ENCODE measurements at regions not wholly inside any gene's neighbourhood (a gene's known extent, or its start where the extent isn't known, plus 50 kb on each side); places are given as distances from the start of the nearest gene placed in this dataset.
A peak's percentile ranks its signal among the peaks of the same experiment; 100 is the strongest.

DNA sequence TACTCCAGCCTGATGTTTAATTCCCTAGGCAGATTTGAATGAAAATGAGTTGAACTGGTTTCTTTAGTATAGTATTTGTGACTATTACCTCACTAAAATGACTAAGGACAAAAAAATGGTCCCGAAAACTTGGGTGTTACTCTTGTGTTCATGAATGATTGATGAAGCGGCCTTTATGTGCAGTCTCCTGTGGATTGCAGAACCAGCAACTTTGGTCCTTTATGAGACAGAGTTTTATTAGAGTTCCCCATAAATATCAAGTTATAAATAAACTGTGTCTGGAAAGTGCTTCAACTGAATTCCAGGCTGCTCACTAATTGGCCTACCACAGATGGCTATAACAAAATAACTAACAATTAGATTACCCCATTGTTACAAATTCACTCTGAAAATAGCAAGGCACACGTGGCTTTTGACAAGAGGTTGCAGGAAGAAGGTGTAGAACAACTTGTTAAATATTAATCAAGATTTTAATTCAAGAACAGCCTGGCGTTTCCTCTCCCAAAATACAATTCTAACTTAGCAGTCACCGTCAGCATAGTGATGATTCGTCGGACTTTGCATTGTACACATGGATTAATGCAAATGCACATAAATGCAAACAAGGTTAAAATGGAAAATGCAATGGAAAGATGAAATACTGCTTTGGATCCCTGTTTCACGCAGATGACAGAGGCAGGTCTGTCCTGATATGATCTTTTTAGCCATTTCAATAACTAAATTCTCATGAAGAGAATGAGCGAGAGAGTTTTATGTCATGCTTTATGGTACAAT, 567.3 kb upstream of the ZNF717 start:
- DNase-seq, result no peak

DNA sequence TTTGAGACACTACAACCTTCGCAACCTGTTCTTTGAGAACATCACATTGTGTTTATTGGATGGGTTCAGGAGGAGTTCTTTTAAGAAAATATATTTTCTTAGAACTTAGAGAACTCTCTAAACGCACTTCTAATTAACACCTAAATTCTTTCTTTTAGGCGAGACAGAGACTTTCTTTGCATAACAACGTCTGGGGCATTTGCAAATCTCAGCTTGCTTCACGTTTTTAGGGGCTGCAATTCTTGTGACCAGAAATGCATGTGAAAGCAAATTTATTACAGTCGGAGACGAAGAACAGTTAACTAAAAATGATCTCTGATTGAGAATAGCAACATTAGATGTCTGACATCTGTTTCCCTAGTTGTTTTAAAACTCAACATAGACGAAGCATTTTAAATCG, 568.3 kb upstream of the ZNF717 start:
- no peak for DNase-seq

DNA sequence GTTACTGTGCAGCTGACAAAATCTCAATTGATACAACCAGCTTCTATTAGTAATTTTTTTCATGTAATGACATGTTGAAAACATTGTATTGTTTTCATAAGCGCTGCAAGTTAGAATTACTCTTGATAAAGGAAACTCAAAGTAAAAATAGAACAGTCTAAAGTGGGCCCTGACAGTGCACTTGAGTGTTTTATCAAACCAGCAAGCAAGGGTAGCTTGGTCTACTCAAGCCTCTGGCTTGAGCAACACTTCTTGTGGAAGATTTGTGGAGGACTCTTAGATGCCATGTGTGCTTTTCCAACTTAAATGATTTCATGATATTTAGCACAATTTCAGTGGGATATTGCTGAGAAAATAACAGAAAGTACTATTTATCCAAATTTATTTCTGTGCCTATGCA, 575.7 kb upstream of the ZNF717 start:
- no peak for DNase-seq

DNA sequence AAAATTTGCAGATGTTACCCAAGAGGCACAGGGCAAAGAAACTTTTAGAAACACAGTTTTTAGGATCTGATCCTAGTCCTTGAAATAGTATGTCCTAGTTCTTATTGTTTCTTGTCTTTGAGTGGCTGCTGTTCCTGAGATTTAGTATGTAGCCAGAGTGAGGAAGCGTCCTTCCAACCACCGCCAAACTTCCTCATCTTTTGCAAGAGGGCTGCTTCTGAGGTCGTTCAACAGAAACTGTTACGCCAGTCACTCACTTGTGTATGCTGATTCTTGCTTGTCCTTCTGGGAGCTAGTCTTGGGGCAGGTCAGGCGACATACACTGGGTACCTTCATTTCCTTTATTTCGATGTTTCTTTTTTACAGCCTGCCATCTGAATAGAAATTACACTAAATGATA, 577.3 kb upstream of the ZNF717 start:
- DNase-seq, result no peak

DNA sequence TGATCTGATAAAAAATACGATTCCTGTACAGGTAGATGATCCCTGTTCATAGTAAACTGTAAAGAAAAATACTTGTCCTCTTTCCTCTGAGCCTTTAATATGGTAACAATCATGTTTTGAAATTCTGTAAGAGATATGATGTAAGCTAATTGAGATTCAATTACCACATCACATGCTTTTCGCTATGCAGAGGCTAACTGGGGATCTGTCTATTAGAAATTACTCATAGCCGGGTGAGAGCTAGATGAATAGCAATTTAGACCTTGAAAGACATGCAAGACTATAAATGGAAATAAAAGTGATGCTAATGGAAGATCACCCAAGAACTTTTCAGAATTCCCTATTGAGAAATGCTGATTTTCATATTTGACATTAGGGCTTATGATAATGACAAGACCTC, 579.9 kb upstream of the ZNF717 start:
- no peak for DNase-seq

DNA sequence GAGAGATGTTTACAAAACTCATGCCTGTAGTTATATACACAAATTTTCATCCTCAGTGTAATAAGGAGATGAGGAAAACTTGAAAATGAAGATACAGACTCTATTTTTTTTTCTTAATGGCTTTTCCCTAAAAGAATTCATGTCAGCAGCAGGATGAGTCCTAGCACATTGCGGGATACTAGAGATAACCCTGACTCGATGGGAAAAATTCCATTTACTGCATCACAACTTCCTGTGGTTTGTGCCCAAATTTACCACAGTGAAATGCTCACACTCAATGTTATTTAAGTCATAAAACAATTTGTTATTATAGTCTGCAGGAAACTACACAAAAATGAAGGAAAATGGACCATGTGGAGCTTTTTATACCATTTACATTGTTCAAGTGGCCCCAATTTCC, 581.9 kb upstream of the ZNF717 start:
- DNase-seq, result no peak

DNA sequence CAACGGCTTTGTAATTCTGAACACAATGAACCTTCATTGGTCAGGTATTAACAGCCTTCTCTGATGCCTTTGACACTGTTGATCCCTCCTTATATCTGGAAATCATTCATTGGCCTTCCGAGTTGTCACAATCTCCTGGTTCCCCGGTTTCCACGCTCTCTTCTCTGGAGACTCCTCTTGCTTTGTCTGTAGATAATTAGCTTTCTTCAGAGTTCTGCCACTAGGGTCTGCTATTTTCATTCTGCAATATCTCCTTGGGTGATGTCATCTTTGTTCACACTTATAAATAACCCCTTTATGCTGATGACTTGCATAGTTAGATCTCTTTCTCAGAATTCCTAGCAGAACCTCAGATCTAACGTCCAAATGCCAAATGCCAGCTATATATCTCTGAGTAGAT, 583.8 kb upstream of the ZNF717 start:
- peak; percentile 1 for DNase-seq

DNA sequence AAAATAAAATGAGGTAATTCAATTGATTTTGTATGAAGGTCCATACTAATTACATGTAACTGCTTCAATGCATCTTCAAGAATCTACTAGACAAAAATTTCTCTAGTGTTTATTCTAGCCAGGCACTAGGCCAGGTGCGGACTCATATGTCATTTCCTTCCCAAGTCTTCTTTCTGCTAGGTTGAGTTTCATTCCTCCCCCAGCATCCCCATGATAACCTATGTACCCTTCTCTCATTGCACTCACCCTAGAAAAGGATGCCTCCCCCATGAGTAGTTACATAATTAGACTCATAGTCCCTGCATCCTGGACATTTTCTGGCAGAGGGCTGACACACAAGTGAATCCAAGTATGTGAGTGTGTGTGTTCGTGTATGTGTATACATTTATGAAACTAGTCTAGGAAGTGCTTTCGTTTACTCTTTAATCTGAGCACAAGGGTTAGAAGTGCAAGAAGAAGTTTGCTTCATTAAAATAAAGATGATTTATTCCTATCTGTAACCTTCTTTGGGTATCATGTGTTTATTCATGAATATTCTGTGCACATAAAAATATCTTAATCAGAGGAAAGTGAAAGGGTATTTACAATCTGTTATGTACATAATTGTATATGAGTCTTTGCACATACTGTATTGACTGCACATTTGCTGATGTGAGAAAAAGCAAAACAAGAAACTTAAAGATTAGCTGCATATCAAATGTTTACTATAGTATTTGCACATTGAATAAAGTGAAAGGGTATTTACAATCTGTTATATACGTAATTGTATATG, 585.6 kb upstream of the ZNF717 start:
- peak; percentile 48 for DNase-seq

DNA sequence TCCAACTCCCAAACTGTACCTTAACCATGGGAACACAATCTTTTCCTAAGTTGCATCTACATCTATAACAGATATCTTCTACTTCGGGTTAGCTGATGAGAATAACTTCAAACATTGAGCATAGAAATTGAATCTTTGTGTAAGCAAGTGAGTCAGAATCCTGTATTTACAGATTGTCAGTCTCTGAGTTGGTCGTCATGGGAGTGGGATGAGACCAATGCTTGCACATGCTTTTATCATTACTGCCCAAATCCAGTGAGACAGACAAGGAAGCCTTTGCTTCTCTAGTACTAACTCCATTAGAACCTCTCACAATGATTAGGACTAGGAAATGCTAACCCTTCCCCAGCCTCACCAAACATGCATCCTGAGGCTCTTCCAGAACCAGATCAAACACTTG, 587.1 kb upstream of the ZNF717 start:
- no peak for DNase-seq

DNA sequence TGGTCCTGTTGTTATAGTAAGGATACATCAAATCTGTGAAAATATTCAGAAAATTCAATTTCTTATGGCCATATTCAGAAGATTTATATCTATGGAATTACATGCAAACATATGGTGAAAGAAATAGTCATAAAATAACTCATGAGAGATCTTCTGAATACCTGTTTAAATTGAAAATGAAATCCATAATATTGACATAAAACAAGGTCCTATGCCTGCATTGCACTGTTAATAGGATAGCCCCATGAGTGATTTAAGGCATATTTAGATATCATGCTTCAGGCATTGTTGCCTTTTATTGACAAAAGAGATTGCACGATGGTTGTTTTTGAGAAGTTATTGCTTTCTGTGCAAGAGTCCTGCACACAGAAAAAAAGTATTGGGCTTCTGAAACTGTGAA, 591.7 kb upstream of the ZNF717 start:
- no peak for DNase-seq

DNA sequence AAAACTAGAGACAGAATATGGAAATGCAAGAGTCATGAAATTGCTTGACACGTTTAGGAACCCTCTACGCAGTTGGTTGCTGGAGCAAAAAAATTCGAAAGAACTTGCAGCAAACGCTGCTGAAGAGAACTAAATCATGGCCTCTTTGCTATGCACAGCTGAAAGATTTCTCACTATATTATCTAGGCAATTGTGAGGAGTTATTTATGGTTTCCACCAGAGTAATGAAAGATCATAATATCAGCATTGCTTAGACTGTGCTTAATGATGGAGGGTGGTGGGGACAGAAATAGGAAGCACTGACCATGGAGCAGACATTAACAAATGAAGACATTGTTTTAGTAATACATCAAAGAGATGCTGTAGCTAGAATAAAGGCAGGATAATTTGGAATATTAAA, 593.4 kb upstream of the ZNF717 start:
- no peak for DNase-seq

DNA sequence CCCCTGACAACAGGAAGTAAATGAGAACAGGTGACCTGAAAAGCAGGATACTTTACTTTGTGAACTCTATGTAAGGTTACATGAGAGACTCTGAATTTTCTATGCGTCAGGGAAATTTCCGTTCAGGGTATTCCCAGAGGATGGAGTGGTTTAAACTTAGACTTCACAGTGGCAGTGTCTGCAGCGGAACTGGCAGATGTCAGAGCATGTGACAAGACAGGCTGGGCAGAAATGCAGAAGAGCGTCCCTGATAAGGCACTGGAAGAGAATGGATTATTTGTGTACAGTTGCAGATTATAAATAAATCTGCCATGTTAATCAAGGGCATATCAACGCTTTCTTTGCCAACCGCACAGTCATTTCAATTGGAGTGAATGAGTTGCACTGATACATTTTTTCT, 598.4 kb upstream of the ZNF717 start:
- peak; percentile 79 for DNase-seq

DNA sequence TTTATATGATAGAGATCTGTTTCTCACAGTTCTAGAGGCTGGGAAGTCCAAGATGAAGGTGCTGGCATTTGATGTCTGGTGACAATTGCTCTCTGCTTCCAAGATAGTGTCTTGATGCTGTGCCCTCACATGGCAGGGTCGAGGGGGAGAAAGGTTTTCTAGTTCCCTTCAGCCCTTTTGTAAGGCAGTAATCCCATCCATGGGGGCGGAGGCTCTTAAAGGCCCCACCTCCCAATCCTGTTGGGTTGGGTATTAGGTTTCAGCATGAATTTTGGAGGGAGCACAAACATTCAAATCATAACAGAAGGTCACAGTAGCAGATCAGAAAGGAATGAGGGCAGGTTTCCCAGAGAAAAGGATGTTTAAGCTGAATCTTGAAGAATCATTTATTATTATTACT, 601.7 kb upstream of the ZNF717 start:
- DNase-seq, result peak; percentile 42

DNA sequence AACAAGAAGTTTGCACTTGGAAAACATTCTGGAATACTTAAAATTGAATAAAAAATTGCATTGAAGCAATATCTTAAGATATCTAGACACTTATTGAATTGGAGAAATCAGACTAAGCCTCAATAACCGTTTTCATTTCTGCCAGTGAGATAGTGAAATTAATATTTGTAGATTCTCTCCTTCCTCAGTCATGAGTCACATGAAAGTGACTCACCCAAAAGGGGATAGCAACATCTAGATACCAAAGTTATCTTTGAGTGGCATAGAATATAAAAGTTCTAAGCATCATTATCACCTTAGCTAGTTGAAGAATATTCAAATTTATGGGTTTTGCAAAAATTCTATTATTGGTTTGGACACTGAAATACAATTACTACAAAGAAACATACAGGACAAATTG, 614.8 kb upstream of the ZNF717 start:
- no peak for DNase-seq

DNA sequence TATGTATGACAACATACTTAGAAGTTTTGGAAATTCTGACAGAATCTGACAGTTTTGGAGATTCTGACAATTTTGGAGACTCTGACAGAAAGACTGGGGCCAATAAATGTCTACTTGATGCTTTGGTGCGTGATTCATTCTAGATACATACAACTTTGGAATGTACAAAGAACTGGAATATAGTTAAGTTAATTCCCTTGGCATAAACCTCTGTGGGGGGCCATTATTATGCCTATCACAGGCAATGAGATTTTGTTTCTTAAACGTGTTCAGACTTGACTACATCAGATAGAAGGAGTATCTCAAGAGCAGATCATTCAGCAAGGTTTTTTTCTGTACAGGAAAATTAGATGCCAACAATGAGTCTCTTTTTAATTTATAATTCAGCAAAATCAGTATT, 617.6 kb upstream of the ZNF717 start:
- DNase-seq, result peak; percentile 14

DNA sequence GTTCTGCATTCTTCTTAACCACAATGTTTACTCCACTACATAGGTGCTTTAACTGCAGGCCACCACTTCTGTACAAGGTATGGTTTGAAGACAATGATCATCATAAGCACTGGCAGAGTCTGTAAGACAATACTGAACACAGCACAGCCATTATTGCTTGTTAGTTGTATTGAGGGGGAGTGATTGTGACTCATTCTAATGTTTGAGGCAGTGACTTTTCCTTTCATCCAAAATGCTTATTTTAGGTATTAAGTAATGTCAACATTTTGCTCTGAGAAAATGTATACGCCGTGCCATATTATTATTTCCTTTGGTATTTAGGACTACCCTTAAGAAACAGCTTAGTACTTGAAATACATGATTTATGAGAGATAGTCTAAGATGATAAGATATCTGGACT, 618.2 kb upstream of the ZNF717 start:
- DNase-seq, result peak; percentile 9

DNA sequence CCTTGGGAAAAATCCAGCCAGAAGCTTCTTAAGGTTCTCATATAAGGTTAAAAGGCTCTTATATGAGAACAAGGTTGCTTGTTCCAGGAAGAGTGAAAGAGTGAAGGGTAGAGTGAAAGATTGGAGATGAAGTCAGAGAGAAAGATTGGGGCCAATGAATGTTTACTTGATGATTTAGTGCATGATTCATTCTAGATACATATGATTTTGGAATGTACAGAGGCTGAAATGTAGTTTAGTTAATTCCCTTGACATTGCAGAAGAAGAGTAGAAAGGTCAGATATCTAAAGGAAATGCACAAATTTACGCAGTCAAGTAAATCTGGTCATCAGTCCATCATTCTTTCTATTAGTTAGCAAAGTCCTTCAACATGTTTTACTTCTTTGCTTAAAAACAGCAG, 619.8 kb upstream of the ZNF717 start:
- no peak for DNase-seq

DNA sequence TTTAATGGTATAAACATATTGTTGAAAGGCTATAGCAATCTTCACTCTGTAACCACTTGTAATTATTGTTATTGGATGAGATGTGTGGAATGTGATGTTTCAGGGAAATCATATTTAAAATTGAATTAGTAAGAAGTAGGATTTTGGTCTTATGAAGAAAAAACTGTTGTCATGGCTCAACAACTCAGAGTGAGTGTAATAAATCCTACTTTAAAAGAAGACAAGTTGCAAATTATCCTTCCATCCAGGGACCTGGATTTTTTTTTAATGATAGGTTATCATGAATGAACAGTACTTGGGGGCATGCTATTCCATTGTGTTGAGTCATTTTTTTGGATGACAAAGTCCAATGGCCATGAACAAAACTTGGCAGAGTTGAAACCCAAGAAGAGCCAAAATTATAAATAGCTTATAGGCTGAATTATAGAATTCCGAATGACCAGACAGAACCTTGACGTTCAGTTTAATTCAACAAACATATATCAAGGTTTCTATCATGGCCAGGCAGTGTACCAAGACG, 625.5 kb upstream of the ZNF717 start:
- no peak for DNase-seq

DNA sequence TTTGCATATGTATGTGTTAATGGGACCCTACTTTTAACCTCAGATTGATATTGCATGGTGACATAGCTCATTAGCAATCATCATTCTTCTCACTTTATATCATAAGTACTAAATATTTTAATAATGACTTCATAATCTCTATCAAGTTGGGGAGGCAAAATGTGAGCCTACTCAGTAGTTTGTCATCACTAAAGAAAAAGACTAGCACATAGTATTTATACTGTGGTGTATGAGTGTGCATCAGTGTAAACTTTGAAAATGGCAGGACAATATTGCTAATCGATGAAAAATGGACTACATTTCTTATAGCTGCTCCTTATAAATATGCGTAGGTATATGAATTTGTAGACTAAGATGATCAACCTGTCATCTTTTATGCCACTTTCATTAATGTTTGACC, 624.5 kb upstream of the ROBO2 start:
- DNase-seq, result no peak

DNA sequence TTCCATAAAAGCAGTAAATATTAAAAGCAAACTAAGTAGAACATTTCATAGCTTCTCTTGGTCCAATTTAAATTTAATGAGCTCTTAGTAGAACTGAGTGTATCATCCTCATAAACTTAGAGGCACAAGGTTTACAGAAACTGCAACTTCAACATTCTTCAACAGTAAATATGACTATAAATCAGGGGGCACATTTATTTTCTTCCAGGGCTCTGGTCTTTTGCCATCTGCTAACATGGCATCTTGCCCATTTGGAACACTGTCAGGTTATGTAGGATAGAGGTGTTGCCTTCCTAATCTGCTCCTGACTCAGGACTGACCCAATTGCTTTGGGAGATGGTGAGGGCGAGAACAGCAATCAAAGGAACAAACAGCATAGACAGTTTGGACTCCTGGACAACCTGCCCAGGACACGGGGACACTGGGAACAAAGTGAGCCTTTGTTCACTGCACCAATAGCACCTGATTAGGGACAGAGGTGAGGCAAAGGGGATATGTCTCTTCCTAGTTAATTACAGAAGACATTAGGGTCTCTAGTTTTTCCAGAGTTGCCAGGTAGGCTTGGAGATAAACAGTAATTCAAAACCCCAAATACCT, 610.2 kb upstream of the ROBO2 start:
- peak; percentile 68 for DNase-seq

DNA sequence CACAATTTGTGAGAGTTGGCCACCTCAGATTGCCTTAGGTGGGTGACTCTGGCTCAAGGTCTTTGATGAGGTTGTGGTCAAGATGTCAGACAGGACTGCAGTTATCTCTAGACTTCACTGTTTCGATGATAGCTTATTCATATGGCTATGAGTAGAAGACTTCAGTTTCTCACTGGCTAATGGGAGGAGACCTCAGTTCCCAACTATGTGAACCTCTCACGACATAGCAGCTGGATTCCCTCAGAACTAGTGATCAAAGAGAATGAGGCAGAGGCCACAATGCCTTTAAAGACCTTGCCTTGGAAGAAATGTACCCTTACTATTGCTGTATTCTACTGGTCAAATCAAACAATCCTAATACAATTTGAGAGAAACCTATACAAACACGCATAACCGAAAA, 607.5 kb upstream of the ROBO2 start:
- no peak for DNase-seq

DNA sequence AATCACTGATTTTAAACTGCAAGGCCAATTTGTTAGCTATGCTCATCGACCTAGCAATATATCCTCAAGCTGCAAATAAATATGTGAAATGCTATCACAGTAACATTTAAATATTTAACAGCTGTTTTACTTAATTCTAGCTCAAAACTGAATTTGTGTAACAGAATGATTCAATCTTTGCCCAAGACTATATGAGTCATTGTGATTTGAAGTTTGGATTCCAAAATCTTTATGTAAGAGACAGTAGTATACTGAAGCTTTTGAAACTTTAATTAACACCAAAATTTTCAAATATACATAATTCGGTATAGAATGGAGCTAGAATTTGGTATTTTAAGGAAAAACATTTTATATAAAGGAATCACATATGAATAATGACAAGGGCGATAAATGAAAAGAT, 603.0 kb upstream of the ROBO2 start:
- no peak for DNase-seq

DNA sequence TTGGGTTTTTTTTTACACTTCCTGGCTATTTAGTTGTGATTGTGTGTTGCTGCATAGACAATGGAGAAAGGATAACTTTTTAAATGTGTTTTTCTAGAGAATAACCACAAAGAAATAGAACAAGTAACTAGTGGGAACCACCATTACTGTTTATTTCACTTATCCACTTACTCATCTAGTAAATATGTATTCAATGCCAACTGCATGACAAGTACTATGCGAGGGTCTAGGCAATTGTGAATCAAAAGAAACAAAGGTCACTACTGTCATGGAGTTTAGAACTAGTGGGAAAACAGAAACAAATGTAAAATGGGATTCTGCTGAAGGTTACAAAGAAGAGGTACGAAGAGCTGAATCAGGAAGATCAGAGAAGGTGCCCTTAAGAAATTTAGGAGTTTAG, 600.9 kb upstream of the ROBO2 start:
- DNase-seq, result no peak

DNA sequence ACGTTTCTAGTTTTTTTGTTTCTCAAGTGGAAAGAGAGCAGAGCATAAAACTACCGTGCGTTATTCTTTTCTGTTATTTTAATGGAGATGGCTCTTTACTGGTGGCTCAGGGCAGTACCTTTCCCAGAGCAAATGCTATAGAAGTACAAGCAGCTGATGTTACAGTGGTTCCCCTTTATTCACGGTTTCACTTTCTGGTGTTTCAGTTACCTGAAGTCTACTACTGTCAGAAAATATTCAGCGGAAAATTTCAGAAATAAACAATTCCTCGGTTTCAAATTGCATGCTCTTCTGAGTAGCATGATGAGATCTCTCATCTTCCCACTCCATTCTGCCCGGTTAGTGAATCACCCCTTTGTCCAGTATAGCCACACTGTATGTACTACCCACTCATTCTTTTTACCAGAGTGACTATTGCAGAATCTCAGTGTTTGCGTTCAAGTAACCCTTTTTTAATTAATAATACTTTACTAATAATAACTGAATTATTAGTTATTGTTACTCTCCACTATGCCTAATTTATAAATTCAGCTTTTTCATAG, 597.5 kb upstream of the ROBO2 start:
- DNase-seq, result no peak
